ENCODE measurements at regions not wholly inside any gene's neighbourhood (a gene's known extent, or its start where the extent isn't known, plus 50 kb on each side); places are given as distances from the start of the nearest gene placed in this dataset.
"Not testable (repeated sequence)": the region's sequence is repeated elsewhere in the genome, so short reads cannot be mapped to it uniquely, and the experiment has no call there.

- WGBS, 2 donors, result 72 to 73% methylated on average over 5 of the region's 5 CpGs
- no peaks in the 10 kb centered on the region for H3K9me3 ChIP-seq
These were observed 312.5 kb upstream of the SEMA3C start for GRCh38 chr7:81231301-81231838.

GRCh38 chr7:81226234-81226633 lies 307.4 kb upstream of the SEMA3C start:
- Histone ChIP-seq H3K27me3 (no peaks in the 10 kb centered on the region), H3K27ac (no peak overlapping the region), H3K4me3 (no peak overlapping the region), H3K4me1 (peaks cover 0 to 5% (median under 1%) of the 10 kb centered on the region in 4 donors), H3K9me3 (peaks cover 0 to 5% (median 0%) of the 10 kb centered on the region in 4 donors), H3K36me3 (no peaks in the 10 kb centered on the region)
- DNase-seq, result no peak
- TF ChIP-seq POLR2AphosphoS5 (IDR thresholded peaks at IDR 0.05), result no peak
- TF ChIP-seq EP300 (IDR thresholded peaks at IDR 0.05), result no peak
- no peak for TF ChIP-seq CTCF (IDR thresholded peaks at IDR 0.05)
- TF ChIP-seq POLR2A (IDR thresholded peaks at IDR 0.05), result no peak
- WGBS, 2 donors, result 94 to 97% methylated on average over 3 of the region's 3 CpGs
- intact Hi-C loops (cut with DNase I), result no loop called here

More at GRCh38 chr7:81231301-81231838, 312.5 kb upstream of the SEMA3C start:
- Histone ChIP-seq H3K27ac (no peak overlapping the region), H3K27me3 (no peaks in the 10 kb centered on the region), H3K4me3 (no peak overlapping the region), H3K4me1 (peaks cover 0 to 11% (median 9%) of the 10 kb centered on the region in 4 donors), H3K36me3 (no peaks in the 10 kb centered on the region)
- intact Hi-C loops (cut with DNase I), result no loop called here
- no peak for DNase-seq
- TF ChIP-seq POLR2AphosphoS5 (IDR thresholded peaks at IDR 0.05) (peak in 1 of 4 donors; percentile 38), EP300 (IDR thresholded peaks at IDR 0.05) (no peak)

GRCh38 chr7:81222692-81223091 lies 303.8 kb upstream of the SEMA3C start:
- H3K9me3 ChIP-seq; H3K4me3 ChIP-seq; H3K27ac ChIP-seq; H3K4me1 ChIP-seq; H3K27me3 ChIP-seq; DNase-seq; H3K36me3 ChIP-seq; intact Hi-C loops (cut with DNase I): not testable (repeated sequence)
- WGBS, 2 donors, result 95% methylated on average over 2 of the region's 2 CpGs

GRCh38 chr7:81221527-81222217 lies 302.8 kb upstream of the SEMA3C start:
- Histone ChIP-seq H3K27ac (no peak overlapping the region), H3K36me3 (no peaks in the 10 kb centered on the region), H3K9me3 (peaks cover 0 to 5% (median 0%) of the 10 kb centered on the region in 4 donors), H3K4me3 (no peak overlapping the region), H3K4me1 (no peaks in the 10 kb centered on the region), H3K27me3 (no peaks in the 10 kb centered on the region)
- TF ChIP-seq CTCF (IDR thresholded peaks at IDR 0.05), result no peak
- TF ChIP-seq POLR2AphosphoS5 (IDR thresholded peaks at IDR 0.05), result no peak
- intact Hi-C loops (cut with DNase I), result no loop called here
- 79 to 84% methylated on average over 3 of the region's 3 CpGs for WGBS, 2 donors
- DNase-seq, result no peak

GRCh38 chr7:81218480-81219106 lies 299.7 kb upstream of the SEMA3C start:
- H3K4me3 ChIP-seq, result no peak overlapping the region
- H3K36me3 ChIP-seq, result no peaks in the 10 kb centered on the region
- H3K27me3 ChIP-seq, result no peaks in the 10 kb centered on the region
- H3K27ac ChIP-seq, result no peak overlapping the region
- 87 to 92% methylated on average over 2 of the region's 2 CpGs for WGBS, 2 donors
- peaks cover 0 to 3% (median 0%) of the 10 kb centered on the region in 4 donors for H3K9me3 ChIP-seq
- no peak for TF ChIP-seq POLR2A (IDR thresholded peaks at IDR 0.05)
- no peak for TF ChIP-seq POLR2AphosphoS5 (IDR thresholded peaks at IDR 0.05)
- no peak for TF ChIP-seq CTCF (IDR thresholded peaks at IDR 0.05)
- TF ChIP-seq EP300 (IDR thresholded peaks at IDR 0.05), result no peak
- H3K4me1 ChIP-seq, result no peaks in the 10 kb centered on the region
- no peak for DNase-seq
- intact Hi-C loops (cut with DNase I), result no loop called here

All from sigmoid colon (tissue), 6 donors.